GM18499 (cell line): ENCODE measurements at regions not wholly inside any gene's neighbourhood (a gene's known extent, or its start where the extent isn't known, plus 50 kb on each side); places are given as distances from the start of the nearest gene placed in this dataset.

Experiments used
- ATAC-seq: cut with Tn5 transposase; IDR thresholded peaks from one replicate; pipeline ENCODE4 v1.9.1; 2021; ENCODE audit warnings: moderate number of reproducible peaks; ENCODE audit not compliant: insufficient read depth, unreplicated experiment

- no peak for ATAC-seq
Observed at GRCh38 chr1:102084771-102085535, 88.2 kb upstream of the OLFM3 start.

DNA sequence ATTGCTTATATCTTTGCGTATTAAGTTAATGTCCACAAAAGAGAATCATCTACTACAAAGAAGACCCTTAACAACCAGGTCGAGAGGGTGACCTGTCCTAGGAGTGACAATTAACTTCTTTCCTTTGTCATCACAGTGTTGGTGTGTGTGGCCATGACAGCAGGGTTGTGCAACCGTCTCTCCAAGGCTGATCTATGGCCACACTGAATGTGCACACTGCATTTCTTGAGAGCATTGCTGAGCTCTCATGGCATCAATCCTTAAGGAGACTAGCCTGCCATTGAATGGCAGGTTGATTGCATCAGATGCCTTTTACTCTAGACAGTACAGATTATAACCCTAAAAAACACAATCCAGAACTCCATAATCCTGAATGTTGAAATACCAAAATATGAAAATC, 86.5 kb upstream of the OLFM3 start:
- no peak for ATAC-seq

GRCh38 chr1:102074874-102075273, 78.1 kb upstream of the OLFM3 start:
- no peak for ATAC-seq

- no peak for ATAC-seq
Observed at GRCh38 chr1:102071451-102071850, 74.7 kb upstream of the OLFM3 start.

DNA sequence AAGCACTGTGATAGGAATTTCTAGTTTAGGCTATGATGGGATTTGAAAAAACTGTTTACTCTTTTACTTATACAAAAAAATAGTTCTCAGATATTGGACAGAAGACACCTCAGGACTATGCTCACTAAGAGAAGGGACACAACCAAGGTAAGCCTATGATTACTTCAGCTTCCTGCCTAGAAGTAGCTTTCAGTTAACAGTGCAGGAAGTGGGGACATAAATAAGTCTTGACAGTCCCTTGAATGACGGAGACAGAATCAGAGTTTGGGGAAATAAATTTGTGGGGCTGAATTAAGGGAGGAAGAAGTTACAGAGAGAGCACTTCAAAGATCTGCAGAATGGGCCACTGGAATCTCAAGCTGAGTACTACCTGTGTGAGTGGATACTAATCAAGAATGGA, 53.8 kb upstream of the OLFM3 start:
- no peak for ATAC-seq

- ATAC-seq, result no peak
Observed at GRCh38 chr1:102047724-102048123, 51.0 kb upstream of the OLFM3 start.
